NCI-H345 treated with DMSO at 0.1 percent for 48 hours (cell line): ENCODE measurements at regions not wholly inside any gene's neighbourhood (a gene's known extent, or its start where the extent isn't known, plus 50 kb on each side); places are given as distances from the start of the nearest gene placed in this dataset.

Source experiments
- DNase-seq: peaks from one replicate; lab custom pipeline; 2025; ENCODE audit not compliant: unreplicated experiment; lab: John Stamatoyannopoulos, UW

- no peak for DNase-seq
Measured at GRCh38 chr7:42457663-42458062, 220.7 kb upstream of the GLI3 start.

- no peak for DNase-seq
Measured at GRCh38 chr7:42456756-42457276, 219.8 kb upstream of the GLI3 start.

DNA sequence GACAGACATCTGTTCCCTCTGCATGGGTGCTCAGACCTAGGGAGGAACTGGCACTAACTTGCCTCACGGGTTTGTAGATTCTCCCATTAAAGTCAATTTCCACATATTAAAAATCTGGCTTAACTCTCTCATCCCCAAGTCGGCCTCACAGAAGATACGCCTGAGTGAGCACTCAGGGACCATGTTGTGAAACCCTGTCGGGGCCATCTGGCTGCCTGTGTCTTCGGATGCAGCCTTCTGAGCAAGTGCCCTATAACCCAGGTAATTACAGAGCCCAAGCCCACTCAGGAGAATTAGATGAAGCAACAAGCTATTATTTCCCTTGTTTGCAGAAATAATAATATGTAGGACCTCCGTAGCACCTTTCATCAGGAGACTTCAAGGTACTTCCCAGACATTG is 219.3 kb upstream of the GLI3 start:
- DNase-seq: no peak

- no peak for DNase-seq
Measured at GRCh38 chr7:42453931-42454361, 216.9 kb upstream of the GLI3 start.

- DNase-seq: no peak
Measured at GRCh38 chr7:42452356-42452755, 215.3 kb upstream of the GLI3 start.

GRCh38 chr7:42449431-42449830 is 212.4 kb upstream of the GLI3 start:
- DNase-seq: no peak

DNA sequence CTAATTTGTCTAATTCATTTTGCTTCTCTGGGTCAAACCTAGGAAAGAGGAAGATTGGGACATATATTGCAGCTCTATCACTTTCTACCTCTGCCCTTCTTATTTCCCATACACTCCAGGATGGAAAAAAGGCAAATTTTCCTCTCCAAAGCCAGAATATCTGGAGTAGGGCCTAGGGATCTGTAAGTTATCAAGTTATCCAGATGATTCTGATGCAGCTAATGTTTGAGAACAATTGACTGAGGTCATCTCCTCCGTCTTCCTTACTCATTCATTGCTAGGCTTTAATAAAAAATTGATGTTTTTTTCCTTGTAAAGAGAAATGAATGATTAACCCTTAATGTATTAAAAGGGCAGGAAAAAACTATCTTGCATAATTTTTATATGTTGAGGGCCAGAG is 211.9 kb upstream of the GLI3 start:
- DNase-seq: no peak

DNA sequence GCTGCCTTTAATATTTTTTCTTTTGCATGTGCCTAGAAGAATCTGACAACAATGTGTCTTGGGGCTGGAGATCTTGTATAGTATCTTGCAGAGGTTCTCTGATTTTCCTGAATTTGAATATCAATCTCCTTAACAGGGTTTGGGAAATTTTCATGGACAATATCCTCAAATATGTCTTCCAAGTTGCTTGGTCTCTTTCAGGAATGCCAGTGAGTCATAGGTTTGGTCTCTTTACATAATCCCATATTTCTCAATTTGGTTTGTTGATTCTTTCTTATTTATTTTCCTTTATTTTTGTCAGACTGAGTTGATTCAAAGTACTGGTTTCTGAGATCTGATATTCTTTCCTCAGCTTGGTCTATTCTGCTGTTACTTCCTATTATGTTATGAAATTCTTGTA is 208.7 kb upstream of the GLI3 start:
- DNase-seq: no peak

DNA sequence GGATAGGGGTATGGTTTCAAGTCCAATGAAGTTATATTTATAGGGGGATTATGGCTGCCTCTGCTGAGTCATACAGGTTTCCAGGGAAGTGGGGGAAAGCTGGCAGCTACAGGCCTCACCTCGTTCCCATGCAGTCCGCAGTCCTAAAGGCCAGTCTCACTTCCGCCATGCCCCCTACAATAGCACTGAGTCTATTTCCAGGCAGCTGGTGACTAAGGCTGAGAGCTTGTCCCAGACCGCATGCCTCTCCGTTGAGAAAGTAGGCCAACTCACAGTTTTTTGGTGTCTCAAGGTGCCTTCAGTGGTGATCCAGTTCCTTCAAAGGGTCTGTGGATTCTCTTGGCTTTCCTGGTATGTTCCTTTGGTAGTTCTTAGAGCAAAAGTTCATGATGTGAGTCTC is 203.9 kb upstream of the GLI3 start:
- no peak for DNase-seq

- DNase-seq: no peak
Measured at GRCh38 chr7:42432644-42433043, 195.6 kb upstream of the GLI3 start.

- no peak for DNase-seq
Measured at GRCh38 chr7:42431873-42432272, 194.9 kb upstream of the GLI3 start.

DNA sequence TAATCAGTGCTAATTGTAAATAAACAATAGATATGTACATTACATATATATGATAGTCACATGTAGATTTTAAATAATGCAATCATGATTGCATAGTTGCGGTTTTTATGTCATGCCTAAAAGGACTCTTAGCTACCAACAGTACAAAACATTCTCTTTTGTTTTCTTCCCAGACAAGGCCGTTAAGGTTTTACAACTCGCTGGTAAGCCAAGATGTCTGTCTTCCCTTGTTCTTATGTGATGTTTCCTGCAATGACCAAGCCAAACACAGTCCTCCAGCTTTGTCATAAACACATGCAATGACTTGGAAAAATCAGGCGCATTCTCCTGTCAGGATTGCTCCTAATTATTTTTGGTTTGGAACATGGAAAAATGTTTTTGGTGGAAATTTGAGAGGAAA is 192.3 kb upstream of the GLI3 start:
- no peak for DNase-seq

DNA sequence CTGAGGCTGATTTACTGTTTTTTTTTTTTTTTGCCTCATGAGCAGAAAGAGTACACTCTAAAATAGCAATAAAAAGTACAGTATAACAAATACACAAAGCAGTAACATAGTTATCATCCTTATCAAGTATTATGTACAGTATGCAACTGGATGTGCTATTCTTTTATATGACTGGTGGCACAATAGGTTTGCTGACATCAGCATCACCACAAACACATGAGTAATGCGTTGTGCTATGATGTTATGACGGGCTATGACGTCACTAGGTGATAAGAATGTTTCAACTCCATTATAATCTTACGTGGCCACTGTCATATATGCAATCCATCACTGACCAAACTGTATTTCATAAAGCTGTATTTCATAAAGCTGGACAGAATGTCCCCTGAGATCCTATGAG is 189.2 kb upstream of the GLI3 start:
- DNase-seq: no peak

DNA sequence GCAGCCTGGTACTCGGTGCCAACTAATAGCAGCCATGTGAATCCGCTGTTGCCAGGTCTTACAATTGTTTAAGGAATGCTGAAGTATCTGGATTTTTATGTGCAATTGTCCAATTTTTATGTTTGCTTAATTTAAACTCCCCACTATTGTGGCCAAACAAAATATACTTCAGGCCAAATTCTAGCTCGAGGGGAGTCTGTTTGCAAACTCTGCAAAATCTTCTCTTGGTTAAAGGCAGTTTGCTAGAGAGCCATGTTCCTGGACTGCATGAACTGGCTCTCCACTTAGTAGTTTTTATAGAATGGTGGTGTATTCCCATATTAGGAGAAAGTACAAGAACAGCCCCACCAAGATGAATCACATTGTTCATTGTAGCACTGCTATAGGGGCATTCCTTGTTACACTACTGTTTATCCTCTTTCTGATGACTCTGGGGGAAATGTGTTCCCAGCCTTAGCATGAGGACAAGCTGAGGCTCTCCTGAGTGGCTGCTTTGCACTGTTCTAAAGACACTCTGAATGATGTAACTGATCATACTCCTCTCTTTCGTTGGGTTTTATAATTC is 178.0 kb upstream of the GLI3 start:
- DNase-seq: no peak

DNA sequence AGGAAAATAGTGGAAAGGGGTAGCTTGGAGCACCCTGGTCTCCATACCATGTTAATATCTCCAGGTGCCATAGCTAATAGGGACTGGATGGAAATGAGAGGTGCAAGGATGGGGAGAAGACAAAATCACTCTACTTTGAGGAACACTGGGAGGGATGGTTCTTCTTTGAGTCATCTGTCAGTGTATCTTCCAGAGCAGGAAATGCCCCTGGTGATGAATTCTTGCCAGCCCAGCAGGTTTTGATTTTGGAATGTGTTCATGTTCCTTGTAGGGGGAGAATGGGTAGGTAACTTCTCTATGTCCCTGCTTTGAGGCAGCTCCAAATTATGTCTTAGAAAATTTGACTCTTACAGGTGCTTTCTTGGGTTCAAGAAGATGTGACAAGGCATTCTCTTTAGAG is 177.0 kb upstream of the GLI3 start:
- DNase-seq: no peak

- no peak for DNase-seq
Measured at GRCh38 chr7:42409296-42409695, 172.3 kb upstream of the GLI3 start.

DNA sequence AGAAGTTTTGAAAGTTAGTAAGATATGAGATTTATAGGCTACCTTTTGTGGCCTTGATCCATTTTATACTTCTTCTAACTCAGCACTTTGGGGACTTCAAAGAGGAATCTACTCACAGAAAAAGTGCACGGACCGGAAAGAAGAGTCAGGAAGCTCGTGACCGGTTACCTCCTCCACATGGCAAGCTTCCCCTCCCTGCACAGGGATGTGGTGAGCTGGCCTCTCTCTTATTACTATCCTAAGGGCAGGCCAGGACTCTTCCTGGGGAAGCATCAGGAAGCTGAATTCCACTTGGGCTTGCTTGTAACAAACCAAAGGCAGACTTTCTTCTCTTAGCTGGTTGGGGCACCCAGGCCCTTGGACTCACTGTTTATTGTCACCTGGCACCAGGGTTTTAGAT is 170.8 kb upstream of the GLI3 start:
- no peak for DNase-seq

- DNase-seq: no peak
Measured at GRCh38 chr7:42407021-42407710, 170.2 kb upstream of the GLI3 start.

DNA sequence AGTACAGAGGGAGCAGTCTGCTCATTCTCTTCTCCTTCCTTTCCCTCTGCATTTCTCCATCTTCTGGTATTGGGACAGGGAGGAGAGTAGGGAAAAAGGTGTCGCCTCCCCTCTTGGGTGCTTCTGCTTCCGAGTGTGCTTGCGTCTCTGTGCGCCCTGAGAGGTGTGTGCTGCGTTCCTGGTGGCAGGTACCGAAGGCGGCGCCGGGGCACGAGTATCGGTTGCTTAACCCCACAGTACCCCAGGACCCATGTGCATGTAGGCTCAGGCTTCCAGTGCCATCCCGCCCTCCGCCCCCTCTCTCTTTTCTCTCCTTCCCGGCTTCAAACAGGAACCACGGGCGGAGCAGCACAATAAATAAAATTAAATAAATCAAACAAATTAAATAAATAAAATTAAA is 169.3 kb upstream of the GLI3 start:
- DNase-seq: no peak

GRCh38 chr7:42405782-42406181 is 168.8 kb upstream of the GLI3 start:
- no peak for DNase-seq

GRCh38 chr7:42403831-42404230 is 166.8 kb upstream of the GLI3 start:
- DNase-seq: no peak

GRCh38 chr7:42400961-42401360 is 164.0 kb upstream of the GLI3 start:
- no peak for DNase-seq

GRCh38 chr7:42400211-42400772 is 163.3 kb upstream of the GLI3 start:
- DNase-seq: no peak
